CD4-positive, alpha-beta T cell treated with Interleukin-10 for 1 hour (primary cell): ENCODE measurements at regions not wholly inside any gene's neighbourhood (a gene's known extent, or its start where the extent isn't known, plus 50 kb on each side); places are given as distances from the start of the nearest gene placed in this dataset.
"Not testable (repeated sequence)": the region's sequence is repeated elsewhere in the genome, so short reads cannot be mapped to it uniquely, and the experiment has no call there.

ENCODE experiments used
- DNase-seq: peaks from one replicate; pipeline ENCODE4 v3.0.0-alpha.2; 2020

DNA sequence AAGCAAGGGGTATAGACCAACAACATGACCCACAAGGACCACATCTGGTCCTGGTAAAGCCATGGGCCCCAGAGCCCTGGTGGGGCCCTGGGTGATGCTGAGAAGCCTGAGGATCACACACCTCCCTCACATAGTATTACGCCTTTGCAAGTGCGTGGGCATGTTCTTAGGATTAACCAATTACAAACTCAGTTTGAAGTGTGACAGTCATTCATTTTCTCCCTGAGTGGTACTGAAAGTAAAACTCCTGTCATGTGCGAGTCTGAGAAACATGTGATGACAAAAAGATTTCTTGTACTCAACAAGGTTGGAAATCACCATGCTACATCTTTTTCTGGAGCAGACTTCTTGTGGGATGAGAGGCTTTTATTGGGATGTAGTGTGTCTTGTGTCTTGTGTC lies 315.3 kb upstream of the DUSP10 start:
- DNase-seq, result no peak

GRCh38 chr1:222054416-222054815 lies 312.5 kb upstream of the DUSP10 start:
- no peak for DNase-seq

DNA sequence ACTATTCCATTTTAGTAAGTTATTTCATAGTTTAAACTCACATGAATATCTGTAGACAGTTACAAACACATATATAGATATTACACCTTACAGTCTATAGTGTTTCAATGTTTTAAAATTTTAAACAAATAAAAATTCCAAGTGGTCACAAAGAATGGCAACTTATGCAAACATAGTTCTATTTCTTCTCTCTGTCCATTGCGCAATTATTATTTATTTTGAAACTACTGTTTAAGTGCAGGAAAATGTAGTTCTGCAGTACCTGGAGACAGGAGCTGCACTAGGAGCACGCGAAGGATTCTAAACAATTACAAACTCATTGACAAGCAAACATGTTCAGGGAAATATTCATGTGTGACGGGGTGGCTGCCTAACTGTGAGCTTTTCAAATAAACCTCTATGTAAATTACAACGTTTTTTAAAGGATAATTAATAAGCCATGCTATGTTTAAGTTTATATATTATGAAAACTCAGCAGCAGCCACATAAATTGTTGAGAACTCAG lies 312.0 kb upstream of the DUSP10 start:
- no peak for DNase-seq

DNA sequence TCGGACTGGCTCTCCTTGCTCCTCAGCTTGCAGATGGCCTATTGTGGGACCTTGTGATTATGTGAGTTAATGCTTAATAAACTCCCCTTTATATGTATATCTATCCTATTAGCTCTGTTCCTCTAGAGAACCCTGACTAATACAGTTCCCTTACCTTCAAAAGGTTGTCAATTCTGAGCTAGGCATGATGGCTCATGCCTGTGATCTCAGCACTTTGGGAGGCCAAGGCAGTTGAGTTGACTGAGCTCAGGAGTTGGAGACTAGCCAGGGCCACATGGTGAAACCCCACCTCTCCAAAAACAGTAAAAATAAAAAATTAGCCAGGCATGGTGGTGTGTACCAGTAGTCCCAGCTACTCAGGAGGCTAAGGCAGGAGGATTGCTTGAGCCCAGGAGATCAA lies 309.4 kb upstream of the DUSP10 start:
- not testable (repeated sequence) for DNase-seq

DNA sequence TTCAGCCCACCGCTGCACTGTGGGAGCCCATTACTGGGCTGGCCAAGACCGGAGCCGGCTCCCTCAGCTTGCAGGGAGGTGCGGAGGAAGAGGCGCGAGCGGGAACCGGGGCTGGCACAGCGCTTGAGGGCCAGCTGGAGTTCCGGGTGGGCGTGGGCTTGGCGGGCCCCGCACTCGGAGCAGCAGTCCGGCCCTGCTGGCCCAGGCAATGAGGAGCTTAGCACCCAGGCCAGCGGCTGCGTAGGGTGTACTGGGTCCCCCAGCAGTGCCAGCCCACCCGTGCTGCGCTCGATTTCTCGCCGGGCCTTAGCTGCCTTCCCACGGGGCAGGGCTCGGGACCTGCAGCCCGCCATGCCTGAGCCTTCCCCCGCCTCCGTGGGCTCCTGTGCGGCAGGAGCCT lies 307.8 kb upstream of the DUSP10 start:
- DNase-seq, result not testable (repeated sequence)

- DNase-seq, result no peak
Measured at GRCh38 chr1:222049176-222049575, 307.3 kb upstream of the DUSP10 start.

GRCh38 chr1:222048094-222048595 lies 306.3 kb upstream of the DUSP10 start:
- no peak for DNase-seq

GRCh38 chr1:222047366-222047765 lies 305.5 kb upstream of the DUSP10 start:
- DNase-seq, result no peak

DNA sequence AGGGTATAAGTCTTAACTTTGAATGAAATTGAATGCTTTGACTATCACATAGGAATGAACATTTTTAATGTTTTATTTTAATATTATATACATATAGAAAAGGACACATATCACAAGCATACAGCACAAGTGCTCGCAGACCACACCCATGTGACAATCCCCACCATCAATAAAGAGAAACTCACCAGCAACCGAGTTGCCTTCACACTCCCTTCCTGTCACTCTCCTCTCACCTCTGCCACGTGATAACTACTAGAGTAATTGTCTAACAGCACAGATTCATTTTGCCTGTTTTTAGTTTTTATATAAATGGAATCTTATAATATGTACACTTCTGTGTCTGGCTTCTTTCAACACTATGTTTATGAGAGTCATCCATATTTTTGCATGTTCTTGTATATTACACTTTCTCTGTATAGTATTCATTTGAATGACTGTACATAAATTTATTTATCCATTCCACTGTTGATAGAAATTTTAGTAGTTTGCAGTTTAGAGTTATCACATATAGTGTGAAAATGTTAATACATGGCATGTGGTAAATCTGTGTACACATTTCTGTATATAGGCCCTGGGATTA lies 304.9 kb upstream of the DUSP10 start:
- no peak for DNase-seq

GRCh38 chr1:222045786-222046185 lies 303.9 kb upstream of the DUSP10 start:
- no peak for DNase-seq

GRCh38 chr1:222045236-222045635 lies 303.3 kb upstream of the DUSP10 start:
- DNase-seq, result no peak

DNA sequence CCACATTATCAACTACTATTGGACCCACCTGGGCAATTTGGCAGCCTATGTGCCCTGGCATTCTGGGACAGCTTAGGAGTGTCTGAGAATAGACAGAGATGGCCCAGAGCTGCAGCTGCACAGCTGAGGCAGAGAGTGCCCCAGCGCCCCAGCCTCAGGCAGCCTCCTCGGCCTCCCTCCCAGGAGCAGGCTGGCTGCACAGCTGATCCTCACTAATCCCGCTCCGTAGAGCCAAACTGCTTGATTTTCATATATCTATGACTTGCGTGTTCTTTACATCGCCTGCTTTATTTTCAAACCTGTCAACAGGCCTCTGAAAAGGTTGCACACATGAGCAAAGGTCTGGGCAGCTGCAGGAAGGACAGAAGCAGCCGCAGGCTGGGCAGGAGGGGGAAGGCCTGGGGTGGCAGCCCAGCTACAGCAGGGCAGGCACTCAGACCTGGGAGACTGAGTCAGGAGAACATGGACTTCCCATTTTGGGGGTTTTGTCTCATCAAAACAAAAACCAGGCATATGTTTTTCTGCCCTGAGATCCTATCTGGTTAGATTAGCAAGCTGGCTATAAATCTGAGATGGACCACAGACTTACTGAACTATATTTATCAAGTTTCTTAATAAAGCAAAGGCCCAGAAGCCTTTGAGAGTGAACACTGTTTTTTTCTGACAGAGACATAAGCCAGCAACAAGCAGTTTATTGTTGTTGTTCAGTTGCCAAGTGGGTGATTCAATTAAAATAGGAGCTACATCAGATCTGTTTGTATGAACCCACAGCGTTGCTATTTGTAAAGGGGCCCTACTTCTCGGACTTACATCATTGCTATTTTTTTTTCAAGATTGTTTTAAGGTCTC lies 301.8 kb upstream of the DUSP10 start:
- DNase-seq, result no peak

GRCh38 chr1:222042120-222042519 lies 300.2 kb upstream of the DUSP10 start:
- DNase-seq, result no peak

DNA sequence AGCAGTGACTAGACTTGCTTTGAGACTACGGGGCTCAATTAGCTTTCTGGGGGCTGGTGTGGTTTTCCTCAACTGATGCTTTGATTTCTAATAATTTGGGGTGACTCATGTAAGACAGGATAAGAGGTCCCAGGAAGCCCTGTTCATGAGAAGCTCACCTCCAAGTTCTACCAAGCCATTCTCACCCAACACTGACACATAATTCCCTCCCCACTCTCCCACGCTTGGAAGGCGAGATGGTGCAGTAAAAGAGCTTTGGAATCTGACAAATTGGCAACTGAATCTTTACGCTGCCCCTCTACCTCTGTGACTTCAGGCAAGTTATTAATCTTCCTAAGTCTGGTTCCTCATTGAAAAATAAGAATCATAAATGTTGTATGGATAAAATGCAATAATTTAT lies 299.1 kb upstream of the DUSP10 start:
- DNase-seq, result no peak

GRCh38 chr1:222040121-222040805 lies 298.4 kb upstream of the DUSP10 start:
- DNase-seq, result no peak

DNA sequence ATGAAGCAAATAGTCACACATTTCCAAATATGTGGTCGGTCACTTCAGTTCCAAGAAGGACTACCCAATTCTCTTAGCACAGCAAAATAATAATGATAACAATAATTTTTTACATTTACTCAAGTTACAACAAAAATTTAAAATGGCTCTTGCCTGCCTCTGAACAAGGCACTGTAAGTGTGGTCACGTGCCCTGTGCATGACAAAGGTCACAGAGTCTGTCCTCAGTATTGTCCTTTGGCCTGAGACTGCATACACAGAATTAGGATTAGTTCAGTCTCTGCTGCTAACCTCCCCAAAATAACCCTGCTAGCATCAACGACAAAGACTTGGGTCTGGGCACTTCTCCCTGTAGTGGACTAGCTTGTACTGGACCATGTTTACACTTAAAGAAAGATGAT lies 297.1 kb upstream of the DUSP10 start:
- no peak for DNase-seq

GRCh38 chr1:222037720-222038119 lies 295.8 kb upstream of the DUSP10 start:
- DNase-seq, result no peak

- DNase-seq, result no peak
Measured at GRCh38 chr1:222034790-222035189, 292.9 kb upstream of the DUSP10 start.

- no peak for DNase-seq
Measured at GRCh38 chr1:222033450-222033849, 291.6 kb upstream of the DUSP10 start.

DNA sequence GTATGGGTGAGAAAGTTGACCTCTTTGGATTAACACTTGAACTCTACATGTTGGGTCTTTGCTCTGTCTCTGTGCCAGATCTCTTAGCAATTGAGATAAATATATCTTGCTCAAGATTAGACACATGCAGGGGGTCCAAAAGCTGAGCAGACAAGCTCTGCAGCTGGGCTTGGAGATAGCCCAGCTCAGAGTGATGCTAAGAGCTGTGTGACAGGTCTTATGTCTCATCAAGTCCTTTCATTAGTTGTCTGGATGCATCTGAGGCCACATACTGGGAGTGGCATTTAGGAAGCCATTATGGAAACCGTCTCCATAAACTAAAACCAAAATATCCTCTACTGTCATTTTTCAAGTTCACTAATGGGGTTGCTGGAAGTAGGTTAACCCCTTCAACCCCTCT lies 289.4 kb upstream of the DUSP10 start:
- no peak for DNase-seq

DNA sequence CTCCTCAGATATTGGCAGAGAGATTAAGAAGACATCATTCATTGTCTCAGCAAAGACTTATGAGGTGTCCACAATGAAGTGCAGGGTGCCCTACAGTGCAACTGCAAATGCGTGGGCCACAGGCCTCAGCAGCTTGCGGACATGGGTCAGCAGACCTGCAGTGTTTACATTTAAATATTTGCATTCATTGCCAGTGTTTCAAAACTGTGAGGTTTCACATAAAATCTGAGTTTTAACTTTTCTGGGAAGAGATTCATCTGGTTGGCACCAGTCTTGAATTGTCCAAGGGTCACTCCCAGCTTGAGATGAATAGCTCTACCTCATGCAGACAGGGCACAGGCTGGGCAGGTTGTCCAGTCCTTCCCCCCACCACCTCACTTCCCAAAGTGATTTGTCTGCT lies 286.8 kb upstream of the DUSP10 start:
- no peak for DNase-seq

- no peak for DNase-seq
Measured at GRCh38 chr1:222028116-222028515, 286.2 kb upstream of the DUSP10 start.

- DNase-seq, result no peak
Measured at GRCh38 chr1:222026280-222026679, 284.4 kb upstream of the DUSP10 start.

DNA sequence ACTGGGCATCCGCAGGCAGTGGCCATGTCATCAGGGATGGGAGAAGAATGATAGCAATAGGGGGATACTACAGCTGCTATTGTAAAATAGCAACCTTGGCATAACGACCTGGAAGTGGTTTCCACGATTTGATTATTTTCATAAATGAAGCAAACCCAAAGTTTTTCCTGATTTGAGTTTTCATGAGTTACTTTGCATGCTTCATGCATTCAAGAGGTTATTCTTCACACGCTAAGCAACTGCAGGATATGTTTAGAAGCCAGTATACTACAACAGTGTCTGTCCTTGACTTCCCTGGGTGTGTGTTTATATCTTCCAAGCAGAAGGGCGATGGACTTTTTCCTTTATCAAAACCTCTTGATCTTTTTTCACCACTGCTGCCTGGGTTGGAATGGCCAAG lies 281.1 kb upstream of the DUSP10 start:
- DNase-seq, result no peak
